DMS53 (cell line): ENCODE measurements at regions not wholly inside any gene's neighbourhood (a gene's known extent, or its start where the extent isn't known, plus 50 kb on each side); places are given as distances from the start of the nearest gene placed in this dataset.

Experiments
- DNase-seq: peaks from one replicate; lab custom pipeline; 2025; lab: John Stamatoyannopoulos, UW

DNA sequence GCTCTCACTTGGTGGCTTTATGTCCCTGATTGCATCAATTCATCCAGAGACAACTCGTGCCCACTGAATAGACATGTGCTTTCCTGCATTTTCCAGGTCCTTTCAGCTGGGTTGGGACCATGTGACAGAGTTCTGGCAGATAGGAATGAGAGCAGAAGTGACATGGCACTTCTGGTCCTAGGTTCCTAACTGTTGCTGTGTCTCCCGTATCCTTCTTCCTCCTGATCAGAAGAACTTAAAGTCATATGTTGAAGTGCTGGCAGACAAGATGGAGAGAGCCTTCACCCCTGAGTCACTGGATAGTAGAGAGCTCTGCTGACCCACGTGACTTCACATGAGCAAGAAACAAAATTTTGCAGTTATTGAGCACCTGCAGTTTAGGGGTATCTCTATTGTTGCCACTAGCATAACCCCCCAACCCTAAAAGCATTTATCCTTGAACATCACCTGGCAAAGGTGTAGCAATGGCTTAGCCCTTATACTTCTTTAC is 80.0 kb downstream of the NREP start:
- no peak for DNase-seq

- DNase-seq, result no peak
Observed at GRCh38 chr5:111676466-111676865, 80.5 kb downstream of the NREP start.

DNA sequence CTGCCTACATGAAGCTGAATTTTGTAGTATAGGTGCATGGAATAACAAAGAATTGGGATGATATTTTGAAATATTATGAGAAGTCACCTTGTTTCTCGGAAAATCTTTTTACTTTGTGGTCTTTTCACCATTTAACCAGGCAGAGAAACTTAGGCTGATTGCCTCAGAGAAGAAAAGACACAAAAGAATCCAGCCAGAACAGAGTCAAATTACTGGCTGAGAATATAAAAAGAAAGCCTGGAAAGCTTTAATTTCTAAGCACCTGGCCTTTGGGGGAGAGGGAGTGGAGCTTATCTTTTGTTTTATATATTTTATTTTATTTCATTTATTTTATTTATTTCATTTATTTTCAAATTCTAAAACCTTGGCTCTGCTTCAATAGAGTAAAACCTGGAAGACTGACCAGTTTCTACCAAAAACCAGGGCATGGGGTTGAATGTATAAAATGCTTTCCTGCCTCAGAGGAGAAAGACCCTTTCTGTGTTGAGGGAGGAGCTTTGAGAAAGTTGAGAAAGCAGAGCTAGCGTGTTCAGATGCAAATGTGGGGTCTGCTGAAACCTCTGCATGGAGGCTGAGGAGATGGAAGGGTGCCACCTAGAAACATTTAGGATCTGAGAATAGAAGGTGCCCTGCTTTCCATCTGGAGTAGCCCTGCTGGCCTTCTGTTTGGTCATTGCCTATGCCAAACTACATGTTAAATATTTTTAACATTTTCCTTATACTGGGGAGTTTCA is 81.6 kb downstream of the NREP start:
- DNase-seq, result no peak

DNA sequence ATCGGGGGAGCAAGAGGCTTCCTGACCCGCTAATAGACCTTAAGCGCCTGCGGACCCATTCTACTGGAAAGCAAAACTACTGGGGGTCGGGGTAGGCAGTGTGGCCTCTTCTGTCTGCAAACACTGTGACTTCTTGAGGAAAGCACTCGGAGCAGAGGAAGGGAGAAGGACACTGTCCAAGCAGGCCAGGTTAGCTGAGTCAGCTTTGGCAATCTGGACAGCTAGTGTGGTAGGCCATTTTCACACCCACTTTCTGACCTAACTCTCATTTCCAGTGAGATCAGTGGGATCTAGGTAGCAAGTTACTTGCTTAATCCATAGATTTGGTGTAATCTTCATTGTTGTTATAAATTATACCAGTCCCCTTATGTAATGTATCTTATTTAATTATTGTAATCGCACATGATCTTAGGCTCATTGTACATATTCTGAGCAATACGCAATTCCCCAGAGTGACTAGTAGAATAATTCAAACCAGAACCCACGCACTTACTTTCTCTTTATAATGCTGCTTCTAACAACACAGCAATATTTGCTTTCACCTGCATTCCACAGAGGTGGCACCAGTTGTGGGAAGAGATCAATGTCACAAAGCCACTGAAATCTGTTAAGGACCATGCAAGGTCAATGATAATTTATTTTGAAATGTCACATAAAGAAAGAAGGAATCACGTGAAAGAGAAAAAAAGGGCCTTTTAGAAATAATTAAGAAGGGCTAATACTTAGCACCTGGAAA is 82.9 kb downstream of the NREP start:
- DNase-seq, result no peak

- no peak for DNase-seq
Observed at GRCh38 chr5:111672099-111672498, 84.9 kb downstream of the NREP start.

DNA sequence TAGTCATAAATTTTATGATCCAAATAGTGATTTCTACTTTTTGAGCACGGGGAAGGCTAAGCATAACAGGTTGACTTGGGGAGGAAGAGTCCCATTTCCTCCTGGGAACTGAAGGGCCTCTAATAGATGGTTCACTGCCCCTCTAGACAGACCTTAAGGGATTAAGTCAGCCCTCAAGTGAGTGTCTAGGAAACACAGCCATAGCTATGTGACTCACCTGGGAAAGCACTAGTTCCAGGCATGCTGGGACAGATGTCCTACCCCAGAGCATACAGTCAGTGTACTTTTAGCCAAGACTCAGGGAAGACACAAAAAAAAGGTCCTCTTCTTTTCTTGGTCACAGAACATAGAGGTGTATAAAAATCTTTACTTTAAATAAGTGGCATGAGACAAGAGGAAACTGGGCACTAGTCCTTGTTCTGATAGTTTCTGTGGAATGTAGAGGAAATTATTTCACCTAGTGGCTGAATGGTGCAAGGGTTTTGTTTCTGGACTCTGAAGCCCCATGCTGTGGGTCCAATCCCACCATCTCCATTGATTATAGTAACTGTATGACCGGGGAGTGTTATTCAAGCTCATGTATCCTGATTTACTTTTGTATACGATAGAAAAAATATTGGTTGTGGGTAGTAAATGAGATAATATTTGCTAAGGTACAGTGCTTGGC is 86.0 kb downstream of the NREP start:
- peak; percentile 37 for DNase-seq

DNA sequence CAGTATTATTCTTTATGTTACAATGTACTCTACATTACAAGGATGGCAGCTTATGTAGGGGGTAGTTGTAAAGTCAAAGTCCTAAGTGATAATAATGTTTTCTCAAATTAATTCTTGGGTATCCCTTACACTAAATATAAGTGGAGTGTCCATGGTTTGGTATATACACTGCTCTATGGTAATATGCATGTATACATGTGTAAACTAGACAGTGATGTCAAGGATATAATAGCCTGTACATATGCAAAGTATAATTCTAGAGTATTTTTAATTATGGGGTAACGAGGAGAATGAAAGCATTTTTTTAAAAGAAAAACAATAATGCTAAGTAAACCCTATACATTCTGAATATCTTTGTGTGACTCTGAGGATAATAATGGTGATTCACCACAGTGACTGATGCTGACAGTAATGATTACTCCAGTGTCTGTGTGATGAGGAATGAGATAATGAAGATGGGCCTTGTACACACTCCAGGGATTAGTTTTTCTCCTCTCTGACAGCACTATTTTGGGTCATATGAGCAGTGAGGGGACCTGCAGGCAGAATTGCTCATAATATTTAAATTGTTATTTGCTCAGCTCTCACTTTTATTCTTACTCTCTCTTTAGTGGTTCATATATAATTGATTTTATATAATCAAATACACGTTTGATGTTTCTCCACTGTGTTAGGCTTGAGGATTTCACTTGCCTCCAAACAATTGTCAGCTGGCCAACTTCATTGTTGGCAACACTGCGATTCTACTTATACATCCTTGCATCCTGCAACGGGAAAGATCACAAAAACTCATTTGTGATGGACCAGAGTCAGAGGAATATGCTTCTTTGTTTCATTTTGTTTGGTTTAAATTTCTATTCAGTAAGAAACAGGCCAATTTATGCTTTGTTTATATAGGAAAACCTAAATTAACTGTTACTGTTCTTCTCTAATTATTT is 88.2 kb downstream of the NREP start:
- no peak for DNase-seq

- no peak for DNase-seq
Observed at GRCh38 chr5:111667128-111667736, 89.8 kb downstream of the NREP start.

GRCh38 chr5:111656580-111656979 is 100.4 kb downstream of the NREP start:
- DNase-seq, result no peak

DNA sequence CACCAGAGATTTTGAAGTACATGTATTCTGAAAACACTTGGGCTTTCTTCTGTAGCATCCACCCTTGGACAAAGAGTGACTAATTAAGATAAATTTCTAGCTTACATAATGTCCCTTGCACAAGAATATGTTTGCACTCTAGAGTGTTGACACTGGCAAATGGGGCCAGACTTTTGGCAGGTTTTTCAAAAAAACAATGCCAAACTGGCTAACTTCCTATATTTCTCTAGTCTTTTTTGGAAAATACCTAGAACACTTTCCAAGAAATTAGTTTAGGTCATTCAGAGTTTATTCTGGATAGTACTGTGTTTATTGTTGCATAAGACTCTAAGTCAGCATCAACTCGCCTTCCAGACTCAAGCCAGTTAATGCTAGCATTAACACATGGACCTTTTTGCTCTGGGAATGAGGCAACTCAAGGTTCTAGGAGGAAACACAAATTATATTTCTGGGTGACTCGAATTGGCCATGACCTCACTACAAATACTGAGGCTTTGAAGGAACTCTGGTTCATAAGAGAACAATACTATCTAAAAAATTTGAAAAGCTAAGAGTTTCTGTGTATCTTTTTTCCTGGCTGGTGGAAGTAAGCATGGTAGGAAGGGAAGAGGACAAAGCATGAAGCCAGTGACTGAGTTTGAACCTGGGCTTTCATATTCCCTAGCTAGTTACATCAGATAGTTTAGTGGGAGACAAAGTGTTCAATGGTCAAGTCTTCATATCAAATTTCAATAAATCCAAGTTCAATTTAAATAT is 101.6 kb downstream of the NREP start:
- DNase-seq, result no peak

- no peak for DNase-seq
Observed at GRCh38 chr5:111653408-111653807, 103.6 kb downstream of the NREP start.

- no peak for DNase-seq
Observed at GRCh38 chr5:111649516-111649915, 107.5 kb downstream of the NREP start.

- DNase-seq, result no peak
Observed at GRCh38 chr5:111645303-111645838, 111.6 kb downstream of the NREP start.

GRCh38 chr5:111643499-111643898 is 113.5 kb downstream of the NREP start:
- DNase-seq, result no peak

DNA sequence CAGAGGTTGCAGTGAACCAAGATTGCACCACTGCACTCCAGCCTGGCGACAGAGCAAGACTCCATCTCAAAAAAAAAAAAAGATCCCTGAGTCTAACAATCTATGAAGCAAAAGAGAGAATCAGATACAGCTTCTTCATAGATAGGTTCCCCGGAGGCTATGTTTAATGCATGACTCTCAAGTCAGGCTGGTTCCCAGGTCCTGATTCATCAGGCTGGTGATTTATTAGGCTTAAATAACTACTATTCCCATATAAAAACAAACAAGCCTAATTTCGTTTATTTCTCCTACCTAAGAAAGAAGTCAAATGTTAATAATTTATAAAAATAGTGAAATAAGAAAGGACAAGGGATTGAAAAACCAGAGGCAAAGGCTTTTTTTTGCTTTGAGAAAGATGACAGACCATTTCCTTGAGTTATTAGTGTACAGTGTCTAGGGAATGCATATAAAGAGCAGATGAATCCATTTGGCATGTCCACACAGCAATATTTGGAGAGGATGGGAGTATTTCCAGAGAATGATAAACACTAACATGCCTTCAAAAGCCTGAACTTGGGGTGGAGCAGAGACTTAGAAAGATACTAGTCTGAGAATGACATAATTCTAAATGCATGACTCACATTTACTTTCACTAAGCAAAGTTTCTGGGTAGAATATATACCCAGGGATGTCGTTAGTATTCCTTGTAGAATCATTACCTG is 115.3 kb downstream of the NREP start:
- DNase-seq, result no peak

GRCh38 chr5:111639912-111640311 is 117.1 kb downstream of the NREP start:
- no peak for DNase-seq

DNA sequence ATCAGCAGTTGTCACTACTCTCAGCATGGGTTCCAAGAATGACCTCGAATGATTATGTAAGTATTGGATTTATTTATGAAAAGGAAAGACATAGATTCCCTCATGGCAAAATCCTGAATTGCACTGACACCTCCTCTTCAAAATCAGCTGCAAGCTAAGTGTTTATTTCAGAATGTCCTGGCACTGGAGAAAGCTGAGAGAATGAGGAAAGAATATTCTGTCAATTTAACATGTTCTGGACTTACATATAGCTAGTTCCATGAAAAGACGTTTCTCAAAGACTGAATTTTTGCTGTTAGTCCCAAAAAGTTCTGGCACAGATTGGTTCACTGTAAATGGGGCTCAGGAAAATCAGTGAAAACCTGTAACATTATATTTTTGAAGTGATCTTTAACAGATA is 120.3 kb downstream of the NREP start:
- no peak for DNase-seq

- no peak for DNase-seq
Observed at GRCh38 chr5:111635916-111636570, 121.0 kb downstream of the NREP start.
